SK-N-SH treated with all-trans-retinoic acid at 6 μM for 48 hours (cell line): ENCODE measurements at regions not wholly inside any gene's neighbourhood (a gene's known extent, or its start where the extent isn't known, plus 50 kb on each side); places are given as distances from the start of the nearest gene placed in this dataset.

ENCODE experiments used
- CREB5 ChIP-seq: fragments of 250-450 bp; sonication (Bioruptor Pico); IDR thresholded peaks from 2 replicates; pipeline ENCODE4 v1.5.1; 2020; ENCODE audit warnings: low read depth, mild to moderate bottlenecking, moderate library complexity
- RARB ChIP-seq: fragments of 250-450 bp; sonication (Bioruptor Pico); IDR thresholded peaks from 2 replicates; pipeline ENCODE4 v1.8.0; 2021; ENCODE audit warnings: mild to moderate bottlenecking, moderate library complexity
- TOX ChIP-seq: fragments of 250-450 bp; sonication (Bioruptor Pico); IDR thresholded peaks from 2 replicates; pipeline ENCODE4 v1.8.0; 2021; ENCODE audit warnings: mild to moderate bottlenecking, moderate library complexity, borderline replicate concordance
- TSHZ2 ChIP-seq: fragments of 250-450 bp; sonication (Bioruptor Pico); IDR thresholded peaks from 2 replicates; pipeline ENCODE4 v1.5.0; 2020; ENCODE audit warnings: mild to moderate bottlenecking, moderate library complexity
- ZC3H10 ChIP-seq: fragments of 250-450 bp; sonication (Bioruptor Pico); IDR thresholded peaks from 2 replicates; pipeline ENCODE4 v1.5.1; 2021; ENCODE audit warnings: mild to moderate bottlenecking, moderate library complexity
- ZFP3 ChIP-seq: fragments of 250-450 bp; sonication (Bioruptor Pico); IDR thresholded peaks from 2 replicates; pipeline ENCODE4 v1.5.0; 2020; ENCODE audit warnings: mild to moderate bottlenecking, moderate library complexity
- ZNF565 ChIP-seq: fragments of 450-650 bp; formaldehyde crosslinking; conservative IDR thresholded peaks from 2 replicates; pipeline ENCODE4 v1.5.0; 2020; ENCODE audit warnings: low read depth, mild to moderate bottlenecking, moderate library complexity

- no peak for TF ChIP-seq TOX (CRISPR knock-in tag)
- TF ChIP-seq ZC3H10 (CRISPR knock-in tag), result no peak
- TF ChIP-seq ZNF565 (CRISPR knock-in tag), result no peak
- no peak for TF ChIP-seq TSHZ2 (CRISPR knock-in tag)
- no peak for TF ChIP-seq ZFP3 (CRISPR knock-in tag)
- TF ChIP-seq RARB, result no peak
- TF ChIP-seq CREB5 (CRISPR knock-in tag), result no peak
These were observed 198.9 kb upstream of the PIK3C3 start for GRCh38 chr18:41756141-41756540.
